Activated naive CD4-positive, alpha-beta T cell (primary cell): ENCODE measurements at regions not wholly inside any gene's neighbourhood (a gene's known extent, or its start where the extent isn't known, plus 50 kb on each side); places are given as distances from the start of the nearest gene placed in this dataset.

Experiments
- DNase-seq, 4 experiments: peaks; one replicate each; lab custom pipeline; 2025; lab: John Stamatoyannopoulos, UW

DNA sequence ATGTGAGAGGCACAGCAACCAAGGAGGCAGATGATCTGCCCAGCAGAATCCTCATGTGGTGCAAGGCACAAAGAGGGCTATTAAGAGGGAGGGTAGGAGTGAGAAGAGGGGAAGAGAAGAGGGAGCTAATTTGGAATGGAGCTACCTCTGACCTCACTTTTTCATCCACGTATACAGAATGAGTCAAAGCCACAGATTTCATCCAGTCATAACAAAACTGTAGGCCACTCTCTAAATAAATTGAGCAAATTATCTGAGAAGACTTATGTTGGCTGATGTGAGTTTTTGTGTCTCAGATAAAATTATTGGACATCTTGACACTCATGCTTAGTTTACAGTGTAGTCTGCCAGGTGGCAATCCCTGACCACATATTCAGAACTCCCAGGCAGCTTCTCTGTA is 325.6 kb downstream of the TTLL7 start:
- no peak for DNase-seq

DNA sequence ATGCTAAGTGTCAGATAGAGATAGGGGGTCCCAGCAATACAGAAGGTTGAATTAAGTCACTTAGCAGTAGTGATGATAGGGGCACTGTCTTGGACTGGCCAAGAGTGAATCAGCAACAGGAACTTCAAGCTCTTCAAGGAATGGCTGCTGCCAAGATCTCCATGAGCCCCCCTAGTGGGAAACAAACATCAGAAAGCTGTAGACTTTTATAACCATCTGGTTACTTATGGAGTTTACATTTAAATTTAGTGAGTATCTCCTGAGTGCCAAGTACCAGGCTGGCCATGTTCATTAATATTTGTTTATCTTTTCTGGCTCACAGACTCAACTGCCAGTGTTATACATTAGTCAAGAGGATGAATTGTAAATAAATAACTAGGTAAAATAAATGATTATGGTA is 327.3 kb downstream of the TTLL7 start:
- no peak for DNase-seq

DNA sequence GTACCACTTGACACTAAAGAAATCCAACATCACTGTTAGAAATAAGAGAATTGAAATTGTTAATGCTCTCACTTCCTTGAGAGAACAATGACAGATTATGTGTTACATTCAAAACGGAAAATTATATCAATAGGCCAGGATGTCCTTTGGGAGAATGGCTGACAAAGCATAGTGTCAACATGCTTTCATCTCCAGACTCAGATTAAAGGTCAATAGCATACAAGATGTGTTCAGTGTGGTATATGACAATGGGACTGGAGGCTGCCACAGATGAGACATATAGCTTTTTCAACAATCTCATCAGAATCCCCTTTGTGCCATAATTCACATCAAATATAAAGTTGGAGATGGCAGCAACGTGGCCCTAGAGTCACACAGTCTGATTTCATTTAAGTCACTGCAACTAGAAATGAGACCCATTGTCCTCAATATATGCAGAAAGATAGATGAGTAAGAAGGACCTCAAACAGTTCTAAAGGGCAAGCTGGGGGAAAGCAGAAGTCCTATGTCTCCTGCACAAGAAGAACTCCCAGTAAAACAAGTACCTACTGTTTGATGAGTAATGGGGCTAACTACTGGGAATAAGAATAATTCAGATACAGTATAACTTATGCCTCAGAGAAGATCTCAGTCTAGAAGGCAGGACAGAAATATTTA is 327.9 kb downstream of the TTLL7 start:
- no peak for DNase-seq

DNA sequence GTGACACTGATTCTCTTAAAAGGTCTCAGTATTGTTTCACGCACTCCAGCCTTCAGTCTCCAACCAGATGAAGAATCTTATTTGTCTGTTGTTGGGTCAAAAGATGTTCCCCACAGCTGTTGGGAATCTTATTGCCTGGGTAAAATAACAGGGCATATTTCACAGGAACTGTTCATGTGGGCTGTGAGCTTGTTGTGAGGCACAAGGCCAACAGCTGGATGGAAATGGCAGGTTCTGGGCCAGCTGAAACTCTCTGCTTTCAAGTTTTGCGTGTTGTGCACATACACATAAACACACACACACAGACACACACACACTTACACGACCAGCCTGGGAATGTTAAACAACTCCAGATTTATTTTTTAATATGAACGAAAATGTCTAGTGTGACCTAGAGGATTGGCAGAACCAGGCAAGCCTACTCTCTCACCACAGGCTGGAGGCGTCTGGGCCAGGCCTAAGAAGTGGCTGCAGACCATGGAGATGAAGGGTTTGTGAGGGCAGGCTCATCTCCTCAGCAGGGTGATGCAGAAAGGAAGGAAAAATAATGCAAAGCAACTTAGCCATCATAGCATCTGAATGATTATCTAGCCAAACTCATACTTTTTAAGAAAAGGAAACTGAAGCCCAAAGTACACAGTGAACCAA is 357.0 kb downstream of the TTLL7 start:
- DNase-seq, result no peak

DNA sequence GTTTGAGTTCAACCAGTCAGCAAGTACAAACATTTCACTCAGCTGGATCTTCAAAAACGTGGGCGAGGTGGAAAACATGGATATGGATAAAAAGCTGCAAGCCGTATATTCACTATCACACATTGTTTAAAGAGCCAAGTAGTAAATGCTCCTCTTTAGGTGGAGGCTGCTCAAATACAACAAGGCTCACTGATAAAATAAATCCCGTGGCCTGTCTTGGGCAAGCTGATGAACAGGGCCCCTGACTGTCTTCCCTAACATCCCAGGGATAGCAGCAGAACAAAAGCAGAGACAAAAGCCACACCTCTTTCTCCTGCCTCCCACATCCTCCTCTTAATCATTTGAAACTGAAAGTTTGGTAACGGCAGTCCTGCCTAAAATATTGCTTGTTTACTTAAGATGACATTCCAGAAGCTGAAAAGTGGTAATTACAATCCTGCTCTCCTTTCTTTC is 357.7 kb downstream of the TTLL7 start:
- no peak for DNase-seq

DNA sequence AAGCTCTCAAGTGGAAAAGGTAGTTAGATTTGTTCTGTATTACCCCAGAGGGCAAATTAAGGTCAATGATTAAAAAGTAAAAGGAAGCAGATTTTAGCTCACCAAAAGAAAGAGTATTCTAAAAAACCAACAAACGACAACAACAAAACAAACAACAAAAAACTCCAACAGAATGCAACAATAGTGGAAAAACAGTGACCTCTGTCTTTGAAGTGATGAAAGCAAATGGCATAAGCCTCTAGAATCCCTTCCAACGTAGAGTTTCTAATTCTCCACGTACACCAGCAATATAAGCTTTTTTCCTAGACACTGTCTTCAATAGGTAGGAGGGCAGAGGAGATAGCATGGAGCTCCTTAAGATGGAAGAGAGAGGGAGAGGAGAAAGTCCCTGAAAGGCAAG is 359.1 kb downstream of the TTLL7 start:
- DNase-seq, result no peak

DNA sequence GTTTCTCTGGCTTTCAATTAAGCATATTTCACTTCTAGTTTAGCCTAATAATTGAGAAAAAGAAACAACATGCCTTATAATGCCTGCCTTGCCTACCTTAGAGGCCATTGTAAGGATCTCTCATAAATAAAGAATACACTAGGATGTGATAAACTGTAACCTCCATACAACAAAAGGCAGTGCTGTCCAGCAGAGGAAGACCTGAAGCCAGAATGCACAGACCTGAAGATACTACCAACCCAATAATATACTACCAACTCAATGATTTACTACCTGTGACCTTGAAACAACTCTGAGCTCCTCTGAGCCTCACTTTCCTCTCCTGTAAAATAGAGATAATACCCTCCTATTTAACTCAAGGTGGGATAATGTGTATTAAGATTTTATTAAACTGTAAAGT is 361.3 kb downstream of the TTLL7 start:
- no peak for DNase-seq

DNA sequence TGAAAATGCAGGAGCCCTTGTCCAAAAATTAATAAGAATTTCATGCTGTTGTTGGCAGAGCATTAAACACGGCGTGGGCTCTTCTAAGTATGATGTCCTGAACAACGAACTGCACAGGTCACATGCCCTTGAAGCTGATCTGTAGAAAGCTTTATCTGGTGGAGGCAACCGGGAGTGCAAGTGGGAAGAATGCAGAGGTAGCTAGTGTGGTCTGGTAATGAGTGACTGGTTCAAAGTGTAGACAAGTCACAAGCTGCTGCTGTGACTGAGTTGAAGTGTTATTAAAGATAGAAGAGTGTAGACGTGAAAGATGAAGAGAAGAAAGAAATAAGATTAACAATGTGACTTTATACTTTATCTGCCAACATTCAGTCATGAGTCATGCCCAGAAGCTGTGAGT is 361.9 kb downstream of the TTLL7 start:
- DNase-seq, result no peak

DNA sequence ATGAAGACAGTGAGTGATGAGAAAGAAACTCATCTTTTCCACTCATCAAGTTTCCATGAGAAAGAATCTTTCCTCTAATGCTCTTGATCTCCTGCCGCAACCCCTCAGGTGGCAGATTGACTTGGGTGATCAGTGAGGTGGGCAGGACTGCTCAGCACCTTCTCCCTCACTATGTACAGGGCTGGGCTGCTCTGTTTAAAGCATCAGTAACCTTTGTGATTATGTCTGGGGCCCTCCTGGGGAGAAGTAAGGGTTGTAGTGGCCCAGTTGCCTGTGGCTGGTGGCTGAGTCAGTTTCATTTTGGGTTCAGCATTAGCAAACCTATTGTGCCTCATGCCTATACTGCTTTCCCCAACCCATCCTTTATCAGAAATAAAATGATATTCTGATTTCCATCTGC is 366.0 kb downstream of the TTLL7 start:
- no peak for DNase-seq

DNA sequence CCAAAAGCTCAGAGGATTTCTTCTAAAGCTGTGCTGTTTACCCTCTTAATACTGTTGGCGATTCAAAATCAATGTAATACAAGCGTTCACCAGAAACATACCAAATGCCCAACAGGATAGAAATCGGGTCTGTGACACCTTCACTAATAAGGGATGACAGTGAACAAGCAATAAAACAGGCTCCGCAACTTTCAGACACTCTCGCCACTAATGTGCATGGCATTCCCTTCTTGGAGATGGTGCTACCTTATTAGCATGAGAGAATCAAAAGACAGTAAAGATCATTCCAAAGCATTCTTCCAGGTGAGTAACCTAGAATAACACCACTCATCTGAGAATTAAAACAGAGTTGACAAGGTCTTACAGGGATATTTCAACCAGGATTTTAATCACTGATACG is 367.1 kb downstream of the TTLL7 start:
- no peak for DNase-seq

DNA sequence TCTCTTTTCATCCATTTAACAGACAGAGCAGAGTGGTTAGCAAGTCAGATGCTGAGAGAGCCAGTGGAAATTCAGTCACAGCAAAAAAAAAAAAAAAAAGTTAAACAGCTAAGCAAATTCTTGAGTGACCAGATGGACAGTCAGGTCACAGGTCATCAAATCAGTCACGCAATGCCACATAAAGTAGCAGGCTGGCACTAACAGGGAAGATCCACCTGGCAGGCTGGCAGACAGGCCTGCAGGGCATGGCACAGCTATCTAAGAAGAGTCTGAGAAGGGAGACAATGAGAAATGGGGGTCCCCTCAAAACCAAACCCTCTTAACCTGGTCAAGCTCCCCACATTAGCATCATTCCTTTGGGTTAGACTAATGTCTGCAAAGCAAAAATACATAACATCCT is 371.9 kb downstream of the TTLL7 start:
- no peak for DNase-seq

DNA sequence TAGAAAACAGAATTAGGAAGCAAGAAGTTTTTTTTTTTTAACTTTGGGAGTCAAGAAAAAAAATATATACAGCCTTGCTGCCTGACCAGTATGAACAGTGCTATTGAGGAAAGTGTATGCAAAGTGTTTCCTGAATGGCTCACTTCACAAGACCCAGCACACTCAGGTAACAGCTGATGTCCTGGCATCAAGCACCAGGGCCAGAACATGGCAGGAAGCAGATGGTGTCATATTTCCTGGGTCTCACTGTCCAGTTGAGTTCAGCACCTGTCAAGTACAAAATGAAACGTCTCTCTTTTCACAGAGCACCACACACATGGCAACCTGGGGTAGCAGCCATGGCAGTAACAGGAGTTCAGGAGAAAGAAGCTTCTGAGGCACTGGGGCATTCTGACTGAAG is 372.3 kb downstream of the TTLL7 start:
- no peak for DNase-seq

DNA sequence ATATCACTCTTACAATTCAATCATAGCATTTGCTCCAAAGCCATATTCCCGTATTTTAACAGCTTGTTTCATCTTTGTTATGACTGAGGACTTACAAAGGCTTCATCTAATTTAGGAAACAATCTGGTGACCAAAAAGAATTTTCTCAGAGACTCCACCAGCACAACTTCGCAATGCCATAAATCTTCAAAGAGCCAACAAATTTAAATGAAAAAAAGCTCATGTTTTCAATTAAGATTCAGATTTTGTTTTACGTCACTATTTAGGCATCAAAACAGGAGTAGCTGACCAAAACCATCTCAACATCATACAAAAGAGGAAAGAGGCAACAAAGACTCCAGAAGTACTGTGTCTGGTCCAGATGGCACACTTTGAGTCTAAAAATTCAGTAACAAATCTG is 373.3 kb downstream of the TTLL7 start:
- DNase-seq, result no peak

DNA sequence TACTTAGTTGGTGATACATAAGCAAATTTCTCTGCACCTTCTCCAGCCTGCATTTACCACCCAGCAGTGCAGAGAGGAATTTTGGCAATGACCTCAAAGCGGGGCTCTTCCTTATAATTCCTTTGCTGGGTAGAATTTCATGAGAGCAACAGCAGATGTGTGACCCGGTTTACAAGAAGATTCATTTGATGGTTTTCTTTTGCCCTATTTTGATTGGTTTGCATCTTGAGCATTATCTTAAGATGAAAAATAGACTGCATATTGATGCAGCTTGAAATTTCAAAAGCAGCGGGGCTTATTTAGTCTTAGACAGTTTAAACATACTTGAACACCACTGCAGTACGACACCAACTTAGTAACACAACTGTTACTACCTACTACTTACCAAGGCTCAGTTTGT is 378.9 kb downstream of the TTLL7 start:
- no peak for DNase-seq

DNA sequence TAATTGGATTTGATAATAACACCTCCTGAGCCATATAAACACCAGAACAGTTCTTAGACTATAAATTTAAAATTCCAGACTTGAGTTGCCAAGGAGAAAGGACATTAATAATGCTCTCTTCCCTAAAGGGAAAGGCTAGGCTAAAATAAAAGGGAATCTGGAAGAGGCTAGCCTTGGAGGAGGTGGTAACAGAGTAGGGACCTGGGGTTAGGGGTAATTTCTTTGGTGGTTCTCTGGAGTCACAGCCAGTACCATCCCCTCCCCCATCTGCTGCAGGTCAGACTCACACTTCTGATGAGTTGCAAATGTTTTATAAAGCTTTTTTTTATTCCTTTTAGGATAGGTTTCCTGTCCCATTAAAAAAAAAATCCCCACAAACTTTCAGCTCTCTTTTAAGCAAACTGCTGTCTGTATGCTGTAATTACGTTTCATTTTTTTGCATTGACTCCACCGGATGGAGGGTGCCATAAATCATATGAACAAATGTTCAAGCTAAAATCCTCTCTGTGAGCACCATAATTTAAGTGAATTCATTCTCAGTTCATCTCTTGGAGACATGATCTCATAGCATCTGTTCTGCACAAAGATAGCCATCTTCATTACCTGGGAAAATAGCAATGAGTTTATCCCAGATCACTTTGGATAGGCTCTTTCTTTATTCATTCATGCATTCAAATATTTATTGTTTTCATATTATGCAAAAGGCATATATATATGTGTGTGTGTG is 379.6 kb downstream of the TTLL7 start:
- DNase-seq, result no peak

DNA sequence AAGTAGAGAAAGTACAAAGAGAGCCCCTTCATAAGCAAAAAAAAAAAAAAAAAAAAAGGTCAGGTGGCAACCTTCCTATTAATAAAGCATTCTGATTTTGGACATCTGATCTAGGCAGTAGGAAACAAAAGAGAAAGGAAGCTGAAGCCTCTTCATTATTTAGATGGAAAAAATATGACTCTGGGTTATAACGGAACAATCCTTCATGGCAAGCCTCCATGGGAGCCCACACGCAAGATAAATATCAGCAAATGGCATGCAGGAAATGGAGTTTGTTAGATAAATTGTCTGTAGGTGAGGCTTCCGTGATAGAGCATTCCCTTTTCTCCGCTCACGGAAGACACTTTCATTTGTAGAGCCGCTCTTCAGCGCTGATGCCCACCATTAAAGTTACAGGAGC is 381.0 kb downstream of the TTLL7 start:
- no peak for DNase-seq

DNA sequence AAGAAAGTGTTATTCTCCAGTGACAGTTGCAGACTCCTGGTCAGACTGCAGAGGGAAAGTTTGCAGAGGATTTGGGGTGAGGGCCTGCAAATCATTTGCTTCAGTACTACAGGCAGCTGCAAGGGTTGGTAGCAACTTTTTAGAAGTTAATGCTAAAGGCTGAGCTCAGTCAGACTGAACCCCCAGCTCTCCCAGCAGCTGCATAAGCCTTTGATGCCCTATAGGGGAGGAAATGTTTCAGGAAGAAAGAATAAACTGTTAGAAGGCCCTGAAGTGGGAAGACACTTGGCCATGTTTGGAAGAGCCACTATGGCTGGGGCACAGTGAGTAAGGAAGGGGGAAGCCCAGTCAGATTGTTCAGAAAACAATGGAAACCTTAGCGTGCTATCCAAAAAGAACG is 383.6 kb downstream of the TTLL7 start:
- DNase-seq, result no peak

DNA sequence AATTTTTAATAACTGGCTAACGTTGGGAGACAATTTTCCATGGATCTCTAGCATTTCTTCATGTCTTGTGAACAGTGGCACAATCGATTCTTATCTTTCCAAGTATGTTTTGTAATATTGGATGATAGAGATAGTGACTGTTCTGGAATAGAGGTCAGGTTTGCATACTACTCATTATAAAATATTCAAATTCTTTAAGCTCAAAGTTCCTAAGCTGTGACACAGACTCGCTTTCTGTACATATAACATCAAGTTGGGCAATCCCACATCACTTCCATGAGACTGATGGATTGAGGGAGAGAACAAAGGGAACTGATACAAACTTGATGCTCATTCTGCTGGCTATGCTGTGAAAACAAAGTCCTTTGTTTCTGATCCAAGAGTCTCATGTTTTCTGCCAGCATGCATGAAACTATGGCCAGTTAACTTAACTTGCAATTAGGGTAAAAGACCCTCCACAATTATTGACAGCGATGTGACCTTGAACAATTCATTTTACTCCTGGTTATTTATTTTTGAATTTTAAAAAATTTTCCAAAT is 392.4 kb downstream of the TTLL7 start:
- DNase-seq, result no peak

DNA sequence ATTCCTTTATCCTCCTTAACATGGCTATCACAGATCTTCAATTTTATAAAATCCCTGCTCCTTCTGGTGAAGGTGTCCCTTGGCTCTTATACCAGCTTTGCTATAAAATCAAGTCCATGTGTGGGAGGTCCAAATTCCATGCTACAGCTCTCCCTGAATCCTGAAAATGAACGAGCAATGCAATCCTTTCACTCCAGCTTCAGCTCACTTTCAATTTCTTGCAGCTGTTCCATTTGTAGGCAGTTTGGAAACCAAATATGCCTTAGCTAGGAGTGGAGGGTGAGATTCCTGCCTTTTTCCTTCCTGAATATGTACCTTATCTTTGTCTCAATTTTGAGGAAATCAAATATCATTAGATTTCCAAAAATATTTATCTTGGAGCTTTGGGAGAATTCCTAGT is 402.6 kb downstream of the TTLL7 start:
- DNase-seq, result no peak

DNA sequence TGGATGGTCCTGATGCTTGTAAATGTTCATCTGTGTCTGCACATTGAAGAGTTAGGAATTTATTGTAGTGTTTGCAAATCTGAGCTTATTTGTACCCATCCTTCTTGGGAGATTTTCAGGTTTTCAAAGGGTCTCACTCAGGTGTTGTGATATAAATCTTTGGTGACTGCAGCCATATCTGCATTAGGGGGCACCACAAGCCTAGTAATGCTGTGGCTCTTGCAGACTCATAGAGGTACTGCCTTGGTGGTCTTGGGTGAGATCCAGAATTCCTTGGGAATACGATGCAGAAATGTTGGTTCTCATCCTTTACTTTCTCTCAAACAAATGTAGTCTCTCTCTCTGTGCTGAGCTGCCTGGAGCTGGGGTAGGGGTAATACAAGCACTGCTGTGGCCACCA is 405.9 kb downstream of the TTLL7 start:
- DNase-seq, result no peak

DNA sequence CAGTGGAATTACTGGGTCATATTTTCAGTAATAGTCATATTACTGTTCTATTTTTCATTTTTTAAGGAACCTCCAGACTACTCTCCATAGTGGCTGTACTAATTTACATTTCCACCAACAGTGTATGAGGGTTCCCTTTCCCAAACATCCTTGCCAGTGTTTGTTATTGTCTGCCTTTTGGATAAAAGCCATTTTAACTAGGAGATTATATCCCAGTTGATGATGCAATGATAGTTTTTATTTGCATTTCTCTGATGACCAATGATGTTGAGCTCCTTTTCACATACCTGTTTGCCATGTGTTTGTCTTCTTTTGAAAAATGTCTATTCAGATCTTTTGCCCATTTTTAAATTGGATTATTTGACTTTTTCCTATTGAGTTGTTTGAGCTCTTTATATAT is 410.8 kb downstream of the TTLL7 start:
- DNase-seq, result no peak

DNA sequence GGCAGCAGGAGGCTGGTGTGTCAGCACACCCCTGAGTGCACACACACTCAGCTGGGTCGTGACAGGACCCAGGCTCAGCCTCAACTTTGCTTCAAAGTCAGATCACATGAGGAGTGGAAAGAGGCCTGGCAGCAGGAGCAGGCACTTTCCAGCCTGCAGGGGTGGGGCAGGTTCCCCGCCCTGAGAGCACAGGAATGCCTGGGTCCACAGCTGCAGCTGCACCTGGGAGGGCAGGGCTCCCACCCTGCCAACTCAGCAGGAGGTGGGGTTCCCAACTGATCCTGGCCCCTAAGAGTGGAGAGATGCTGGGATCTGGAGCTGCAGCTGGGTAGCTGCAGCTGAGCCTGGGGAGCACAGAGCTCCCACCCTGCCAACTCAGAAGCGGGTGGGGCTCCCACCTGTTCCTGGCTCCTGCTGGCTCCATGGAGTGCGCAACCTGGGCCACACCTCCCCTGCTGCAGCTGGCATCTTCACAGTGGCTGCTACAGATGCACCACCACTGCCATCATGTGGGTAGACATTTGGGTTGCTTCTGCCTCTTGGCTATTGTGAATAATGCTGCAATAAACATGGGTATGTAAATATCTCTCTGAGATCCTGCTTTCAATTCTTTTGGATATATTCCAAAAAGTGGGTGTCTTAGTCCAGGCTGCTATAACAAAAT is 415.4 kb downstream of the TTLL7 start:
- DNase-seq, result peak in 1 of 4 experiments; percentile 1

DNA sequence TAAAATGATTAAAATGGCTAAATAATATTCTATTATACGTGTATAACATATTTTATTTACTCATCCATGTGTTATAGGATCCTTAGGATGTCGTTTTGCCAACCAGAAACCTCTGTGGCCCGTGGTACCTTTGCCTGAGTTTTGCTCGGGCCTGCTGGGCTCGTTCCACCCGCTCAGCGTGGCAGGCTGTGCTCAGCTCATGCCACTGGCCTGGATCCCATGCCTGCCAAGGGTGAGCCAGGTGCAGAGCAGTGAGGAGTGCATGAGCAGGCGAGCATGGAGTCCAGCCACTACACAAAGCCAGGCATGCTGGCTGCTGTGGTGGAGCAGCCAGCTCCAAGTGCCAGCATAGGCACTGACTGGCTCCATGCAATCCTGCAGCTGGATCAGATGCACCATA is 417.2 kb downstream of the TTLL7 start:
- DNase-seq, result no peak
